ENCODE measurements at regions not wholly inside any gene's neighbourhood (a gene's known extent, or its start where the extent isn't known, plus 50 kb on each side); places are given as distances from the start of the nearest gene placed in this dataset.
"Not testable (repeated sequence)": the region's sequence is repeated elsewhere in the genome, so short reads cannot be mapped to it uniquely, and the experiment has no call there.

DNA sequence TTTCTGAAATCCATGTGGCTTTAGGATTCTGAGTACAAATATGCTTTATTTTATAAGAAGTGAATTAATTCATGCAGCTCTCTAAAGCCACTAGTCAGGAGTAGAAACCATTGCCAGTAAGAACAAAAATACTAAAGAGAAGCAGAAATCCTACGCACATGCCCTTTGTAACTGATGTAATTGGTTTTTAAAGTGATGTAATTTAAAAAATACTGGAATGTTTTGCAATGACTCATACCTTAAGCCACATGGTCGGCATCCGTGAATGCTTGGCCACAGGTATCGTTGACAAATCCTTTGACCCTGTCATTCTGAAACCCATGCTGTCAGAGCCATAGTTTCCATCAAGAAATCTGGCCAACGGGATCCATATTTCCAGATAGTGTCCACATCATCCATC lies 213.3 kb downstream of the ACKR3 start:
- Histone ChIP-seq H3K36me3 (ENCODE audit: insufficient read depth, low read length) (no peaks in the 10 kb centered on the region), H3K27me3 (ENCODE audit: control insufficient read depth, insufficient read depth, low read length) (peaks cover 56% of the 10 kb centered on the region), H3K9ac (ENCODE audit: low read depth, low read length) (no peak overlapping the region), H3K4me3 (ENCODE audit: low read length) (no peak overlapping the region), H3K9me3 (replicated peaks; ENCODE audit: low read length) (no peaks in the 10 kb centered on the region), H3K4me1 (ENCODE audit: control insufficient read depth, insufficient read depth, low read length) (no peaks in the 10 kb centered on the region), H3K4me2 (ENCODE audit: low read length) (no peak overlapping the region)

DNA sequence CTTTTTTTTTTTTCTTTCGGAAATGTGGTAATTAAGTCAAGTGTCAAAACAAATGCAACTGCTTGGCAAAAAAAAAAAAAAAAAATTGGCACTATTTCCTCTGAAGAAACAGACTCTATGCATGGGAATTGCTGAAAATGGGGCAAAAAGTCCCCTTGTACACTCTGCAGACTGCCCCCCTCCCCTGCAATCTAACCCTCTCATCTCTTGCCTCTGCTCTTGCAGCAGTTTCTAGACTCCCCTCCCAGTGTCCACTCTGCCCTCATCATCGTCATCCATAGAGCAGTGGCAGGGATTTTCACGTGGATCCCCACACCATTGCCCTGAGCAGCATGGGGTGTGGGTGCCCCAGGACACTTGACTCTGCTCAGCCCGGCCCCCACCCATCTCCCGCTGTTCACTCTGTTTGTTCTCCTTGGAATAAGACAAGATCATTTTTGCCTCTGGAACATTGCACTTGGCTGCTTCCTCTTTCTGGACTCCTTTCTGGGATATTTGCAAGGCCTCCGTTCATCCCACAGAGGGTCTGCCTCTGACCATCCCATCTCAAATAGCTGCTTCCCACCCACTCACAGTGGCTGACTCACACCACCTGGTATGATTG lies 213.9 kb downstream of the ACKR3 start:
- no peaks in the 10 kb centered on the region for H3K4me1 ChIP-seq (ENCODE audit: control insufficient read depth, insufficient read depth, low read length)
- H3K36me3 ChIP-seq (ENCODE audit: insufficient read depth, low read length): no peaks in the 10 kb centered on the region
- no peak overlapping the region for H3K9ac ChIP-seq (ENCODE audit: low read depth, low read length)
- no peak overlapping the region for H3K4me2 ChIP-seq (ENCODE audit: low read length)
- H3K4me3 ChIP-seq (ENCODE audit: low read length): no peak overlapping the region
- no peaks in the 10 kb centered on the region for H3K9me3 ChIP-seq (replicated peaks; ENCODE audit: low read length)
- H3K27me3 ChIP-seq (ENCODE audit: control insufficient read depth, insufficient read depth, low read length): peaks cover 61% of the 10 kb centered on the region

GRCh38 chr2:236785611-236786057 lies 216.0 kb downstream of the ACKR3 start:
- peaks cover 76% of the 10 kb centered on the region for H3K27me3 ChIP-seq (ENCODE audit: control insufficient read depth, insufficient read depth, low read length)
- H3K9me3 ChIP-seq (replicated peaks; ENCODE audit: low read length): no peaks in the 10 kb centered on the region
- H3K4me2 ChIP-seq (ENCODE audit: low read length): no peak overlapping the region
- no peaks in the 10 kb centered on the region for H3K36me3 ChIP-seq (ENCODE audit: insufficient read depth, low read length)
- H3K4me1 ChIP-seq (ENCODE audit: control insufficient read depth, insufficient read depth, low read length): no peaks in the 10 kb centered on the region
- H3K4me3 ChIP-seq (ENCODE audit: low read length): no peak overlapping the region
- H3K9ac ChIP-seq (ENCODE audit: low read depth, low read length): no peak overlapping the region

DNA sequence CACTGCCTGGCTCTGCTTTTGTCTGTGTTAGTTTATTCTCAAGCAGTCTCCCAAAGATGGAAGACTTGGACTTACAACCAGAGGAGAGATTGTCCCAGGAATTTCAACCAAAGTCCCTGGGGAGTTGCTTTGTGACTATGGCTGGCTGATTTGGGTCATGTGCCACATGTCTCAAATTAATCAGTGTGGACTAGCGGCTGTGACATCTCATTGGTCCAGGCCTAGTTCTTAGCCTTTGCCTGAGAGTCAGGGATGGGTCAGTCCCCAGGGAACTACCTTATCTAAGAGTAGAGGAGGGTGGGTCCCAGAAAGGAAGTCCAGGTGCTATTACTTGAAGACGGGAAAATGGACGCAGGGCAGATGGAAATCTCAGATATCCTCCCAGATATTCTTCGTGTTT lies 217.1 kb downstream of the ACKR3 start:
- H3K36me3 ChIP-seq (ENCODE audit: insufficient read depth, low read length): no peaks in the 10 kb centered on the region
- H3K27me3 ChIP-seq (ENCODE audit: control insufficient read depth, insufficient read depth, low read length): peaks cover 78% of the 10 kb centered on the region
- no peak overlapping the region for H3K9ac ChIP-seq (ENCODE audit: low read depth, low read length)
- H3K9me3 ChIP-seq (replicated peaks; ENCODE audit: low read length): no peaks in the 10 kb centered on the region
- H3K4me3 ChIP-seq (ENCODE audit: low read length): no peak overlapping the region
- no peaks in the 10 kb centered on the region for H3K4me1 ChIP-seq (ENCODE audit: control insufficient read depth, insufficient read depth, low read length)
- no peak overlapping the region for H3K4me2 ChIP-seq (ENCODE audit: low read length)

DNA sequence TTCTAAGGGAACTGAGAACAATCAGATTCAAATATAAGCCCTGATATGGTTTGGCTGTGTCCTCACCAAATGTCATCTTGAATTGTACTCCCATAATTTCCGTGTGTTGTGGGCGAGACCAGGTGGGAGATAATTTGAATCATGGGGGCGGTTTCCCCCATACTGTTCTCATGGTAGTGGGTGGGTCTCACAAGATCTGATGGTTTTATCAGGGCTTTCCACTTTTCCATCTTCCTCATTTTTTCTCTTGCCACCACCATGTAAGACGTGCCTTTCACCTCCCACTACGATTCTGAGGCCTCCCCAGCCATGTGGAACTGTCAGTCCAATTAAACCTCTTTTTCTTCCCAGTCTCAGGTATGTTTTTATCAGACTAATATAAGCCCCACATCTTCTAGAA lies 217.8 kb downstream of the ACKR3 start:
- H3K4me3 ChIP-seq (ENCODE audit: low read length); H3K9ac ChIP-seq (ENCODE audit: low read depth, low read length); H3K9me3 ChIP-seq (replicated peaks; ENCODE audit: low read length); H3K4me1 ChIP-seq (ENCODE audit: control insufficient read depth, insufficient read depth, low read length); H3K36me3 ChIP-seq (ENCODE audit: insufficient read depth, low read length); H3K4me2 ChIP-seq (ENCODE audit: low read length): not testable (repeated sequence)
- H3K27me3 ChIP-seq (ENCODE audit: control insufficient read depth, insufficient read depth, low read length): peaks cover 72% of the 10 kb centered on the region

DNA sequence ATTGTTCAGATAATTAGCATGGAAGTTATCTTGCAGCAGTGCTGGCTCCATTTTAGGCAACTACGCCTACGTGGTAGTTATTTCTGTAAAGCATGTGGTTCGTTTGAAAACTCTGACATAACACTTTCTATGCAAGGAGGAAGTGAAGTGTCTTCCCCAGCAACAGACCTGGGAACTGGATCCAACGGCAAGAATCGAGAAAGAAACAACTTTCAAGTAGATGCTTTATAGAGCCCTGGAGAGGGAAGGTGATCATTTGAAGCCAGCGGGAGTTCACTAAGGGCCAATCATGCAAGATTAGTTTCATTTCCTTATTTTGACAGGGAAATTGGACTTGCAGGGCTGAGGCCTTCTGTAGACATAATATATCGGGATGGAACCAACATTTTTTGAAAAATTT lies 218.3 kb downstream of the ACKR3 start:
- Histone ChIP-seq H3K4me3 (ENCODE audit: low read length) (no peak overlapping the region), H3K9ac (ENCODE audit: low read depth, low read length) (no peak overlapping the region), H3K27me3 (ENCODE audit: control insufficient read depth, insufficient read depth, low read length) (peaks cover 67% of the 10 kb centered on the region), H3K36me3 (ENCODE audit: insufficient read depth, low read length) (no peaks in the 10 kb centered on the region), H3K4me2 (ENCODE audit: low read length) (no peak overlapping the region), H3K9me3 (replicated peaks; ENCODE audit: low read length) (no peaks in the 10 kb centered on the region), H3K4me1 (ENCODE audit: control insufficient read depth, insufficient read depth, low read length) (no peaks in the 10 kb centered on the region)

DNA sequence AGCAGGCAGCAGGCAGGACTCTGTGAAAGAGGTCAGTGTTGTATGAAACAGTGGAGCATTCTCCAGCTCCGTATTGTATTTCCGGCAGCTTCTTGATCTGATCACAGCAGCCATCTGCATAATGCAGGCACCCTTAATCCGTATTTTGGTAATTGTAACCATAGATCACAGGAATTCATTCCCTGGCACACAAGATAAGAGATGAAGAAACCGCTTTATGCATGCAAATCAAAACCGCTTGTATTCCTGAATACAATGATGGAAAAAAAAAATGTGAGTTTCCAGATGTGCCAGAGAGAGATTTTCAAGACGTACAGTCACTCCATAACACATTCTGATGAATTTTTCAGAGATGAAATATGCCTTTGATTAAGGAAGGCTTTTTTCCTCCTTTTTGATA lies 221.3 kb downstream of the ACKR3 start:
- Histone ChIP-seq H3K4me3 (ENCODE audit: low read length) (no peak overlapping the region), H3K9me3 (replicated peaks; ENCODE audit: low read length) (no peaks in the 10 kb centered on the region), H3K4me1 (ENCODE audit: control insufficient read depth, insufficient read depth, low read length) (no peaks in the 10 kb centered on the region), H3K9ac (ENCODE audit: low read depth, low read length) (no peak overlapping the region), H3K4me2 (ENCODE audit: low read length) (no peak overlapping the region), H3K27me3 (ENCODE audit: control insufficient read depth, insufficient read depth, low read length) (peaks cover 46% of the 10 kb centered on the region), H3K36me3 (ENCODE audit: insufficient read depth, low read length) (no peaks in the 10 kb centered on the region)

GRCh38 chr2:236793023-236794011 lies 223.7 kb downstream of the ACKR3 start:
- Histone ChIP-seq H3K4me3 (ENCODE audit: low read length) (no peak overlapping the region), H3K4me1 (ENCODE audit: control insufficient read depth, insufficient read depth, low read length) (no peaks in the 10 kb centered on the region), H3K27me3 (ENCODE audit: control insufficient read depth, insufficient read depth, low read length) (peaks cover 36% of the 10 kb centered on the region), H3K9ac (ENCODE audit: low read depth, low read length) (no peak overlapping the region), H3K4me2 (ENCODE audit: low read length) (no peak overlapping the region), H3K36me3 (ENCODE audit: insufficient read depth, low read length) (no peaks in the 10 kb centered on the region), H3K9me3 (replicated peaks; ENCODE audit: low read length) (no peaks in the 10 kb centered on the region)

GRCh38 chr2:236794176-236794957 lies 224.7 kb downstream of the ACKR3 start:
- Histone ChIP-seq H3K9me3 (replicated peaks; ENCODE audit: low read length) (no peaks in the 10 kb centered on the region), H3K4me1 (ENCODE audit: control insufficient read depth, insufficient read depth, low read length) (no peaks in the 10 kb centered on the region), H3K27me3 (ENCODE audit: control insufficient read depth, insufficient read depth, low read length) (peaks cover 32% of the 10 kb centered on the region), H3K36me3 (ENCODE audit: insufficient read depth, low read length) (no peaks in the 10 kb centered on the region), H3K4me3 (ENCODE audit: low read length) (no peak overlapping the region), H3K9ac (ENCODE audit: low read depth, low read length) (no peak overlapping the region), H3K4me2 (ENCODE audit: low read length) (no peak overlapping the region)

DNA sequence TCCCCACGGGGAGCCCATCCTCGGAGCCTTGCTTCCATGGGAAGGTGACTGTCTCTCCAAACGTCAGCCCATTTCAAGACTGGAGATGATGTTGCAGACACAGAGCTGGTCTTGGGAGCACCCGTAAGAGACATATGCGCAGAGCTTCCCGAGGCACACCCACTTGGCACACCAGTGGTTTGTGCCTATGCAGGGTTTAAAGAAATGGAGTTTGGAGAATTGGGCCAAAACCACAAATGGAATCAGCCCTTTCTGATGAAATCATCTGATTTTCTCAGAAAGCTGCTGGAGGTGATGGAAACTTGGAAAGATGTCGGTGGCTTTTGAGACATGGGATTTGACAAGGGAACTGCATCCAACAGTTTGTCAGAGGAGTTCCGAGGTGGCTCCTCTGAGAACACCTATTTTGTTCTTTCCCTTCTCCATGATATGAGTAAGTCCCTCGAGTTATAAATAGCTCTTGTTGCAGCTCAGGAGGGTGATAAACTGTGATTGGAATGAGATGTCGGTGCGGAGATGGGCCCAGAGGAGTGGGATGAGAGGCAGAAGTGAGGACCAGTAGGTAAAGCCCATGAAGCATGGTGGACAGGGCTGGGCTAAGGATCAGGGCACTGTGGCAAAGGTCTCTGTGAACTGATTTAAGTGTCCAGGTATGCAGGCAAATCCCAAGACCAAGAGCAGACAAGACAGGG lies 225.7 kb downstream of the ACKR3 start:
- Histone ChIP-seq H3K27me3 (ENCODE audit: control insufficient read depth, insufficient read depth, low read length) (peaks cover 30% of the 10 kb centered on the region), H3K9ac (ENCODE audit: low read depth, low read length) (no peak overlapping the region), H3K4me2 (ENCODE audit: low read length) (no peak overlapping the region), H3K36me3 (ENCODE audit: insufficient read depth, low read length) (no peaks in the 10 kb centered on the region), H3K9me3 (replicated peaks; ENCODE audit: low read length) (no peaks in the 10 kb centered on the region), H3K4me1 (ENCODE audit: control insufficient read depth, insufficient read depth, low read length) (no peaks in the 10 kb centered on the region), H3K4me3 (ENCODE audit: low read length) (no peak overlapping the region)

DNA sequence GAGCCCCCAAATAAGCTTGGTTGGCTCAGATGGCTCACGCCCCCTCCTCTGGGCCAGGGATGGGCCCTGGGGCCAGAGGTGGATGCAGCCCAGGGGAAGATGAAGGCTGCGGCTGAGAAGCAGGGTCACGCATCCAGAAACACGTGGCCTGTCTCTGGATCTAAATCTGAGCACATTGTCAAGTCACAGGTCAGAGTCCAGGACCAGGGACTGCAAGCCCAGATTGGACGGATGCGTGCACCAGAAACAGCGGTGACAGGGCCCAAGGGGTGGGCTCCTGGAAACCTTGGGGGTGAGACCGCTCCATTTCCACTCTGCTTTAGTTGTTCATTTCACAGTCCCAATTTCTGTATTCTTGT lies 226.2 kb downstream of the ACKR3 start:
- H3K9ac ChIP-seq (ENCODE audit: low read depth, low read length): no peak overlapping the region
- H3K4me2 ChIP-seq (ENCODE audit: low read length): no peak overlapping the region
- H3K9me3 ChIP-seq (replicated peaks; ENCODE audit: low read length): no peaks in the 10 kb centered on the region
- H3K36me3 ChIP-seq (ENCODE audit: insufficient read depth, low read length): no peaks in the 10 kb centered on the region
- no peaks in the 10 kb centered on the region for H3K4me1 ChIP-seq (ENCODE audit: control insufficient read depth, insufficient read depth, low read length)
- H3K27me3 ChIP-seq (ENCODE audit: control insufficient read depth, insufficient read depth, low read length): peaks cover 25% of the 10 kb centered on the region
- H3K4me3 ChIP-seq (ENCODE audit: low read length): no peak overlapping the region

Data from skeletal muscle satellite cell (primary cell).